ENCODE measurements at regions not wholly inside any gene's neighbourhood (a gene's known extent, or its start where the extent isn't known, plus 50 kb on each side); places are given as distances from the start of the nearest gene placed in this dataset.

- Mint-ChIP-seq H3K27me3 (ENCODE audit: low read depth) (peaks cover 9% of the 10 kb centered on the region), H3K9me3 (ENCODE audit: low read depth) (no peaks in the 10 kb centered on the region), H3K36me3 (ENCODE audit: low read depth) (no peaks in the 10 kb centered on the region), H3K4me3 (ENCODE audit: unreplicated experiment) (no peak overlapping the region), H3K4me1 (ENCODE audit: low read depth) (no peaks in the 10 kb centered on the region), H3K27ac (ENCODE audit: unreplicated experiment) (no peak overlapping the region)
- TF ChIP-seq, protein P1, sequence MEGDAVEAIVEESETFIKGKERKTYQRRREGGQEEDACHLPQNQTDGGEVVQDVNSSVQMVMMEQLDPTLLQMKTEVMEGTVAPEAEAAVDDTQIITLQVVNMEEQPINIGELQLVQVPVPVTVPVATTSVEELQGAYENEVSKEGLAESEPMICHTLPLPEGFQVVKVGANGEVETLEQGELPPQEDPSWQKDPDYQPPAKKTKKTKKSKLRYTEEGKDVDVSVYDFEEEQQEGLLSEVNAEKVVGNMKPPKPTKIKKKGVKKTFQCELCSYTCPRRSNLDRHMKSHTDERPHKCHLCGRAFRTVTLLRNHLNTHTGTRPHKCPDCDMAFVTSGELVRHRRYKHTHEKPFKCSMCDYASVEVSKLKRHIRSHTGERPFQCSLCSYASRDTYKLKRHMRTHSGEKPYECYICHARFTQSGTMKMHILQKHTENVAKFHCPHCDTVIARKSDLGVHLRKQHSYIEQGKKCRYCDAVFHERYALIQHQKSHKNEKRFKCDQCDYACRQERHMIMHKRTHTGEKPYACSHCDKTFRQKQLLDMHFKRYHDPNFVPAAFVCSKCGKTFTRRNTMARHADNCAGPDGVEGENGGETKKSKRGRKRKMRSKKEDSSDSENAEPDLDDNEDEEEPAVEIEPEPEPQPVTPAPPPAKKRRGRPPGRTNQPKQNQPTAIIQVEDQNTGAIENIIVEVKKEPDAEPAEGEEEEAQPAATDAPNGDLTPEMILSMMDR (IDR thresholded peaks at IDR 0.05): no peak
- DNase-seq (ENCODE audit: low spot score): no peak
These were observed 72.0 kb upstream of the ZMIZ1 start for GRCh38 chr10:78996792-78997129.

DNA sequence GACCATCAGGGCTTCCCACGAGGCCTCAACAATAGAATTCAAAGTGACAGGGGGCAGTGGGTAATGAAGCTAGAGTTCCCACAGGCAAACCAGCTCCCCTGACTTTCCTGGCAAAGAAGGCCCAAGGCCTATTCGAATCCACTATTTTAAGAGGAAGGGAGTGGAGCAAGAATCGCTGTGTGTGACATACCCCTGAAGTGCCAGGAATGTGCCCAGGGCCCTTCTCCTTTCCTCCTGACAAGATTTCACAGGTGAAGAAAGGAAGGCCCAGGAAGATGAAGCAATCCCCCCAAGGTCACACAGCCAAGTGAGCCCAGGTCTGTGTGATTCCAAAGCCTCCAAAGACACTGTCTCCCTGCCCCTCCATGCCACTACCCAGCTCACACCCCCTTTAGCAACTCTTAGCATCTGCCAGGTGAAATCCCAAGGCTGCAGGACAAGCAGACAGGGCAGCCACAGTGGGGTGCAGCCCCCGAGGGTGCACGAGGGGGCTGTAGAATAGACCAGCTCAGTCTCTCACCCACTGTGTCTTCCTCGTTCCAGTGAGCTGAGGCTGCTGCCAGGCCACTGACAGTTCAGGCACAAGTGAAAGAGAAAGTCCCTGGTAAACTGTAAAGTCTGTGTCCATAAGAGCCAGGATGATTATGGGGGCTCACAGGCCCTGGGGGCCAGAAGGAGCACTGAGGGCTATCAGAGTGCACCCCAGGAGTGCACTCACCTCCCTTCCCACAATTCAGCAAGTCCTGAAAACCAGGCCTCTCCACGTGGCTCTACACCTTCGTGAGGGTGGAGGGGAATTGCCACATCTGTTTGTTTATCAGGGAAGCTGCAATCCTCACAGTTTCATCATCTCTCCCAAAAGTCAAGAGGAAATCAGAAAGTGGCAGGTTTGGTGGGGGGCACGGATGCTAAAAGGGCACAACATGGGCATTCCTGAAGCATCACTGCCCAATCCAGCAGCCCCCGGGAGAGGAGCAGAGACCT lies 70.8 kb upstream of the ZMIZ1 start:
- TF ChIP-seq, protein P1 (IDR thresholded peaks at IDR 0.05): no peak
- Mint-ChIP-seq H3K27ac (ENCODE audit: unreplicated experiment) (no peak overlapping the region), H3K27me3 (ENCODE audit: low read depth) (peaks cover 9% of the 10 kb centered on the region), H3K36me3 (ENCODE audit: low read depth) (no peaks in the 10 kb centered on the region), H3K4me1 (ENCODE audit: low read depth) (no peaks in the 10 kb centered on the region), H3K4me3 (ENCODE audit: unreplicated experiment) (no peak overlapping the region), H3K9me3 (ENCODE audit: low read depth) (no peaks in the 10 kb centered on the region)
- DNase-seq (ENCODE audit: low spot score): no peak

- H3K9me3 Mint-ChIP-seq (ENCODE audit: low read depth): no peaks in the 10 kb centered on the region
- DNase-seq (ENCODE audit: low spot score): no peak
- TF ChIP-seq, protein P1 (IDR thresholded peaks at IDR 0.05): no peak
- no peak overlapping the region for H3K27ac Mint-ChIP-seq (ENCODE audit: unreplicated experiment)
- no peaks in the 10 kb centered on the region for H3K4me1 Mint-ChIP-seq (ENCODE audit: low read depth)
- no peak overlapping the region for H3K4me3 Mint-ChIP-seq (ENCODE audit: unreplicated experiment)
- no peaks in the 10 kb centered on the region for H3K36me3 Mint-ChIP-seq (ENCODE audit: low read depth)
- peaks cover 11% of the 10 kb centered on the region for H3K27me3 Mint-ChIP-seq (ENCODE audit: low read depth)
These were observed 67.5 kb upstream of the ZMIZ1 start for GRCh38 chr10:79001082-79001885.

- H3K4me3 Mint-ChIP-seq (ENCODE audit: unreplicated experiment): no peak overlapping the region
- H3K36me3 Mint-ChIP-seq (ENCODE audit: low read depth): no peaks in the 10 kb centered on the region
- H3K4me1 Mint-ChIP-seq (ENCODE audit: low read depth): no peaks in the 10 kb centered on the region
- peaks cover 11% of the 10 kb centered on the region for H3K27me3 Mint-ChIP-seq (ENCODE audit: low read depth)
- H3K9me3 Mint-ChIP-seq (ENCODE audit: low read depth): no peaks in the 10 kb centered on the region
- no peak for DNase-seq (ENCODE audit: low spot score)
- no peak overlapping the region for H3K27ac Mint-ChIP-seq (ENCODE audit: unreplicated experiment)
- TF ChIP-seq, protein P1 (IDR thresholded peaks at IDR 0.05): no peak
These were observed 66.4 kb upstream of the ZMIZ1 start for GRCh38 chr10:79002336-79002735.
